ENCODE measurements at regions not wholly inside any gene's neighbourhood (a gene's known extent, or its start where the extent isn't known, plus 50 kb on each side); places are given as distances from the start of the nearest gene placed in this dataset.

DNA sequence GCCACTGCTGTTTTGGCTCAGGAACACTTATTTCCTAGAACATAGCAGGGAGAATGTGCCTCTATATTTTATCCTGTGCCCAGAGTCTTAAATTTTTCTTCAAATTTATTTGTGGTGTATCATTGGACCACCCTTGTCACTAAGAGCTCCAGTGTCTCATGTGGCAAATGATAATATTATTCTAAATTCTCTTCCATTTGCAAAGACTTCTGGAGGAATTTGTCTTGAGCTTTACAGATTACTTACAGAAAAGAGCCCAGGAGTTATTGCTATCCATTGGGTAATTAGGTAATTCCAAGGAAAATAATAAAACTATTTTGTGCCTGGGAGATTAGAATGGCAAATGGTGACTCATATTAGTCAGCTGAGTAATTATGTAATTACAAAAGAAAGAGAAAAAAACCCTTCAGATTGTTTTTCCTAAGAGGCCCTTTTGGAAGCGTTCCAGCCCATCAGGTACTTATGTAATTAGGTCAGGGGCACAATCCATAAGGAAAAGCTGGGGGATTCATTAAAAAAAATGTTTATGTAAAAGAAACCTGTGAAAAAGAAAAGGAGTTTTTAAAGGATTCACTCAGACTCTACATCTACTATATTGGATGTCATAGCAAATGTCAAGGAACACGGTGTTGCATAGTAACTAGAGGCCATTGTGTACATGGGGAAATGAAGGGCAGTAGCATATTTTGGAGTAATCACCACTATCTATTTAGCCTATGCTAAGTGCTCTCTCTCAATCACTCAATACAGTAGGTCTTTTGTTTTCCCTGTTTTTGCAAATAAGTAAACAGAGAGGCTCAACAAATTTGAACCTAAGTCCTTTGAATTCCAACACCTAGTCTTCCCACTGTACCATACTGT, 380.9 kb upstream of the RARB start:
- TF ChIP-seq, protein P1, sequence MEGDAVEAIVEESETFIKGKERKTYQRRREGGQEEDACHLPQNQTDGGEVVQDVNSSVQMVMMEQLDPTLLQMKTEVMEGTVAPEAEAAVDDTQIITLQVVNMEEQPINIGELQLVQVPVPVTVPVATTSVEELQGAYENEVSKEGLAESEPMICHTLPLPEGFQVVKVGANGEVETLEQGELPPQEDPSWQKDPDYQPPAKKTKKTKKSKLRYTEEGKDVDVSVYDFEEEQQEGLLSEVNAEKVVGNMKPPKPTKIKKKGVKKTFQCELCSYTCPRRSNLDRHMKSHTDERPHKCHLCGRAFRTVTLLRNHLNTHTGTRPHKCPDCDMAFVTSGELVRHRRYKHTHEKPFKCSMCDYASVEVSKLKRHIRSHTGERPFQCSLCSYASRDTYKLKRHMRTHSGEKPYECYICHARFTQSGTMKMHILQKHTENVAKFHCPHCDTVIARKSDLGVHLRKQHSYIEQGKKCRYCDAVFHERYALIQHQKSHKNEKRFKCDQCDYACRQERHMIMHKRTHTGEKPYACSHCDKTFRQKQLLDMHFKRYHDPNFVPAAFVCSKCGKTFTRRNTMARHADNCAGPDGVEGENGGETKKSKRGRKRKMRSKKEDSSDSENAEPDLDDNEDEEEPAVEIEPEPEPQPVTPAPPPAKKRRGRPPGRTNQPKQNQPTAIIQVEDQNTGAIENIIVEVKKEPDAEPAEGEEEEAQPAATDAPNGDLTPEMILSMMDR (IDR thresholded peaks at IDR 0.05; ENCODE audit: low read depth, low read length): no peak
- no peak for TF ChIP-seq MYC (IDR thresholded peaks at IDR 0.05; ENCODE audit: low read depth, low read length)
- no peak for TF ChIP-seq POLR2A (IDR thresholded peaks at IDR 0.05; ENCODE audit: extremely low read depth, insufficient read length)
- TF ChIP-seq, protein P2, sequence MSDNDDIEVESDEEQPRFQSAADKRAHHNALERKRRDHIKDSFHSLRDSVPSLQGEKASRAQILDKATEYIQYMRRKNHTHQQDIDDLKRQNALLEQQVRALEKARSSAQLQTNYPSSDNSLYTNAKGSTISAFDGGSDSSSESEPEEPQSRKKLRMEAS (IDR thresholded peaks at IDR 0.05; ENCODE audit: low read depth, low read length): no peak

Measured in NB4 (cell line).